ENCODE measurements at regions not wholly inside any gene's neighbourhood (a gene's known extent, or its start where the extent isn't known, plus 50 kb on each side); places are given as distances from the start of the nearest gene placed in this dataset.

DNA sequence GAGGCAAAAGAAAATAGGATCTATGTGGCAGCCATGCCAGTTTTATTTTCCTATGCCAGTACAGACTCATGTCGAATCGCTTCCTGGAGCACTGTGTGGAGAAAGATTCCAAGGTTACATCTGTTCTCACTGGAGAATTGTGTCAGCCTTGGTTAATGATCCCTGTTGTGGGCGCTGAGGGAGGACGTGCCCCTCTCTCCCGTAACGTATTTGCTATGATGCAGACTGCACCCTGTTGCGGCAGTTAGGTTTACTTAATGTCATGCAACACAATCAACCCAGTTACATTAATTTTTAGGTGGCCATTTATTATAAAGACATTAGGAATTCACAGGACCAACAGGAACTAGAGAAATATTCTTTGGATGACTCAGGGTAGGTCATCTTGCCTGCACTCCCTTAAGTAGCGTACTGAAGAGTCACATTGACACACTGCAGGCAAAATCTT is 892.9 kb downstream of the EFNB2 start:
- H3K4me1 Mint-ChIP-seq (ENCODE audit: low read depth): no peaks in the 10 kb centered on the region
- ATAC-seq (no peak), DNase-seq (no peak)
- ChIA-PET CTCF (no interaction called here), POLR2A (no interaction called here)
- no peak overlapping the region for H3K27ac Mint-ChIP-seq
- no peaks in the 10 kb centered on the region for H3K27me3 Mint-ChIP-seq (ENCODE audit: low read depth)
- H3K9me3 Mint-ChIP-seq (ENCODE audit: insufficient read depth): peaks cover 4% of the 10 kb centered on the region
- no peaks in the 10 kb centered on the region for H3K36me3 Mint-ChIP-seq (ENCODE audit: low read depth)
- H3K4me3 Mint-ChIP-seq: no peak overlapping the region

DNA sequence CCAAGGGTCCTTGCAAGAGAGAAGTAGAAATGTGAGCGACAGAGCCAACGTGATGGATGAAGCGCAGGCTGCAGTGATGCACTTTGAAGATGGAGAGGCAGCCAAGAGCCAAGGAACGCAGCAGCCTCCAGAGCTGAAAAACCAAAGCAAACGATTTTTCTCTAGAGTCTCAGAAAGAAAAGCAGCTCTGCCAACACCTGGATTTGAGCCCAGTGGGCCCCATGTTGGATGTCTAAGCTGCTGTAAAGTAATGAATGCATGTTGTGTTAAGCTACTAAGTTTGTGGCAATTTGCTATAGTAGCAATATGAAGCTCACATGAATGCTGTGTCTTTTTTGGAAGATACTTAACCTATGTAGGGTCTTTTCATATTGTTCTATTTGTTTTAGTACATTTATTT is 894.3 kb downstream of the EFNB2 start:
- Mint-ChIP-seq H3K27ac (no peak overlapping the region), H3K4me1 (ENCODE audit: low read depth) (no peaks in the 10 kb centered on the region), H3K4me3 (no peak overlapping the region), H3K36me3 (ENCODE audit: low read depth) (no peaks in the 10 kb centered on the region), H3K27me3 (ENCODE audit: low read depth) (no peaks in the 10 kb centered on the region), H3K9me3 (ENCODE audit: insufficient read depth) (peaks cover 4% of the 10 kb centered on the region)
- ChIA-PET POLR2A (no interaction called here), CTCF (no interaction called here)
- DNase-seq (no peak), ATAC-seq (no peak)

DNA sequence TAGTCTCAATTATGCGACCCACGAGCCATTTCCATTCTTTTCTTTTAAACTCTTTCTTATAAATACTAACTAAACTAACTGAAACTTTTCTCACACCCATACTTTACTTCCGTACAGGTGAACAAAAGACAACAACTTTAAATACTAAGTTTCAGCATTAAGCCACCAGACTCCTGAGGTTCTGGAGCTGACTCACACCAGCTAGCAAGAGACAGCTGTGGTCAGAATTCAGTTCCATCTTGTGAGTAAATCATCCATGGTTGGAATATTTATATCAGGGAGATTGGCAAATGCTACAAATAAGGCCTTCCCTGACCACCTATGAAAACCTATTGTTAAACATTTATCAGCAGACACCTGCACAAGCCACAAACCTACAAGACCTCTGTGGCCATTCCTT is 897.0 kb downstream of the EFNB2 start:
- H3K27me3 Mint-ChIP-seq (ENCODE audit: low read depth): no peaks in the 10 kb centered on the region
- H3K4me3 Mint-ChIP-seq: no peak overlapping the region
- ChIA-PET CTCF (no interaction called here), POLR2A (no interaction called here)
- H3K4me1 Mint-ChIP-seq (ENCODE audit: low read depth): no peaks in the 10 kb centered on the region
- no peak overlapping the region for H3K27ac Mint-ChIP-seq
- no peaks in the 10 kb centered on the region for H3K36me3 Mint-ChIP-seq (ENCODE audit: low read depth)
- peaks cover 4% of the 10 kb centered on the region for H3K9me3 Mint-ChIP-seq (ENCODE audit: insufficient read depth)
- ATAC-seq (no peak), DNase-seq (no peak)

DNA sequence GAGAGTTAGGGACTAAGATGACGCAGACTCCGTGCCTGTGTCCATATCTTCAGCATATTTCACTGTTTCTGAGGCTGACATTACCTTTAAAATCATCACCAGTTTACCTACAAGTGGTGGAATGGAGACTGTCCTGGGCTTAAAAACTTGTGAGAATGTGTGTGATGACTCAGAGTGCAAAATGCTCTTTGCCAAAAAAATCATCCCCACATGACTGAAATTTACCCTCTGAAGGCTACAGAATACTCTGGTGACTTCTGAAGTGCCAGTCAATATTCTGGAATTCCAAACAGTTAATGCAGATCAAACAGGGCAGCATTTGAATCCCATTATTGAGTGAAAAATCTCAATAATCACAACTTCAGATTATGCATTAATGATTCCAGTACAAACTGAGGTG is 901.4 kb downstream of the EFNB2 start:
- ChIA-PET POLR2A (no interaction called here), CTCF (no interaction called here)
- no peak overlapping the region for H3K4me3 Mint-ChIP-seq
- DNase-seq (no peak), ATAC-seq (no peak)
- H3K27ac Mint-ChIP-seq: no peak overlapping the region
- H3K27me3 Mint-ChIP-seq (ENCODE audit: low read depth): no peaks in the 10 kb centered on the region
- H3K9me3 Mint-ChIP-seq (ENCODE audit: insufficient read depth): no peaks in the 10 kb centered on the region
- no peaks in the 10 kb centered on the region for H3K36me3 Mint-ChIP-seq (ENCODE audit: low read depth)
- no peaks in the 10 kb centered on the region for H3K4me1 Mint-ChIP-seq (ENCODE audit: low read depth)

DNA sequence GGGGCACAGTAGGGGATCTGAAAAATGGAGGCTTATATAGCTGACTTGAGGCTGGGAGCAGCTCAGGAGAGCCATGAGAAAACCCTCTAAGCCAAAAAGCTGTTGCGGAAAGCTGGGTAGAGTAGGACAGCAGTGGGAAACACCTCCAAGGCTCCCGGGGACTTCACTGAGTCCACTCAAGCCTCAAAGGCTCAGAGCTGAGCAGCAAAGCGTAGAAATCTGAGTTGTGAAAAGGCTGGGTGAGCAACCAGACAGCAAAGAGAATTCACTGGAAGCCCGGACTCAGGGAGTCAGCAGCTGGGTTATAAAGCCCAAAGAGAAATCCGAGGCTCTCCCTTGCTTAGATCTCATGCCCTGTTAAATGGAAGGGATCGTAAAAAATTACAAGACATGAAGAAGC is 905.0 kb downstream of the EFNB2 start:
- H3K9me3 Mint-ChIP-seq (ENCODE audit: insufficient read depth): no peaks in the 10 kb centered on the region
- POLR2A ChIA-PET: no interaction called here

DNA sequence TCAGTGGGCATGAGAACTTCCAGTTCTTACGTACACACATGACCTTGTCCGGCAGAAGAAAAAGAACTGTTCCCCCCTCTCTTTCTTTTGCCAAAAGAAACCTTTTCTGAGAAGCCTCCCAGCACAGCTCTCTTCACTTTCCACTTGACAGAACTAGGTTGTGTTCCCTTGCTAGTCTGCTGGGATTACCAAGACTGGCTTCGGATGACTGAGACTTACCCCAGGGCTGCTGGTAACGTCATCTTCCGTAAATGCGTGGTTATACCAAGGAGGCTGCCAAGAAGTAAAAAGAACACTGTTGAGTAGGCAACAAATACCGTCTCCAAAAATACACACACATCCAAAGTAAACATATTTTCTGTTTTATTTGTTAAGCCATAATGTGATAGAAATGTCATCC is 908.2 kb downstream of the EFNB2 start:
- H3K36me3 Mint-ChIP-seq (ENCODE audit: low read depth): no peaks in the 10 kb centered on the region
- H3K27me3 Mint-ChIP-seq (ENCODE audit: low read depth): no peaks in the 10 kb centered on the region
- no peaks in the 10 kb centered on the region for H3K4me1 Mint-ChIP-seq (ENCODE audit: low read depth)
- ChIA-PET POLR2A (no interaction called here), CTCF (no interaction called here)
- H3K4me3 Mint-ChIP-seq: no peak overlapping the region
- DNase-seq: no peak
- ATAC-seq: no peak
- no peaks in the 10 kb centered on the region for H3K9me3 Mint-ChIP-seq (ENCODE audit: insufficient read depth)
- H3K27ac Mint-ChIP-seq: no peak overlapping the region

More for the DNA sequence above, 905.0 kb downstream of the EFNB2 start:
- no peaks in the 10 kb centered on the region for H3K4me1 Mint-ChIP-seq (ENCODE audit: low read depth)
- CTCF ChIA-PET: no interaction called here
- ATAC-seq (no peak), DNase-seq (no peak)
- no peaks in the 10 kb centered on the region for H3K27me3 Mint-ChIP-seq (ENCODE audit: low read depth)
- H3K27ac Mint-ChIP-seq: no peak overlapping the region
- H3K4me3 Mint-ChIP-seq: no peak overlapping the region
- H3K36me3 Mint-ChIP-seq (ENCODE audit: low read depth): no peaks in the 10 kb centered on the region

DNA sequence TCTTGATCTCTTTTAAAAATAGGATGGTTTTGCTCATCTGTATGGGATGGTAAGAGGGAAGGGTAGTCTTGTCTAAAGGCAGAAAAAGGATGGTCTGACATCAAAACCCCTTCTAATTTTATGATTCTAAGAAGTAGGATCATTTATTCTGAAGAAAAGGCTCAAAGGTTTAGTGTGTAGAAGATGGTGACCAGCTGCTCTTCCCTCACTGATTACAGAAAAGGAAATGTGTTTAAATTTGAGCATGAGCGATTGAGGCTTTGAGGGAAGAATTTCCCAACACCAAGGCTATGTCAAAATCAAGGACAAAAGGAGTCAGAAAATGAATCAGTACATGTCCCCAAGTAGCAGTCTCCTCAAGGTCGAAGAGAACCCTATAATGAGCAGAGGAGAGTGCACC is 909.8 kb downstream of the EFNB2 start:
- POLR2A ChIA-PET: no interaction called here
- H3K27me3 Mint-ChIP-seq (ENCODE audit: low read depth): no peaks in the 10 kb centered on the region
- no peak overlapping the region for H3K27ac Mint-ChIP-seq
- ATAC-seq (no peak), DNase-seq (no peak)
- CTCF ChIA-PET: no interaction called here
- no peak overlapping the region for H3K4me3 Mint-ChIP-seq
- no peaks in the 10 kb centered on the region for H3K9me3 Mint-ChIP-seq (ENCODE audit: insufficient read depth)
- H3K4me1 Mint-ChIP-seq (ENCODE audit: low read depth): no peaks in the 10 kb centered on the region
- H3K36me3 Mint-ChIP-seq (ENCODE audit: low read depth): no peaks in the 10 kb centered on the region

DNA sequence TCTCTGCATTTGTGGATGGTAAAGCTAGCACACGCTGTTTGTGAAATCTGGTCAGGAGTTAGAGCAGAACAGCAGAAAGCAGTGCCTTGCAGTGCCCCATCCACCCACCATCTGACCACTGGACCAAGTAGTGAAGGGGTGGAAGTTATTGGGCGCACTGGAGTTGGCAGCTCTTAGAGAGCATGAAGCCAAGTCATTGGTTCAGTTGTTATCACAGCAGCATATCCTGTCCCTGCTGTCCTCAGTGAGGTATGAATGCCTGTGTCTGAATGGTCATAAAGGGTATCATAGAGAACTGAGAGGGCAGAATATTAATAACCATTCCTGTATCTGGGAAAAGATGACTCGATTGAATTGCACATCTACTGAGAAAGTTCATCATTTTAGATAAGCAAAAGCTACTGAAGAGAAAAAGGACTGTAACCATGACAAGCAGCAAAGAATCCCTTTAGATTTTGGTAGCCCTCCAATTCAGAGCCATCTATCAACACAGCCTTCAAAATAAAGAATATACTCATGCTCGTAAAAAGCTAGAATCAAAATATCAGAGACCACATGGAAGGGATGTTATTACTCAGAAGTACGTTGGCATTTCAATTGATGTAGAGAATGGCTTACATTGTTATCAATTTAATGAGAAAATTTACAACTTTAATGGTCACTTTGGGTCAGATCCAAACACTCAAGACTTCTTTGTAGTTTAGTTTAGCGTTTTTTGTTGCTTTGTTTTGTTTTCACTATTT is 919.0 kb downstream of the EFNB2 start:
- Mint-ChIP-seq H3K9me3 (ENCODE audit: insufficient read depth) (no peaks in the 10 kb centered on the region), H3K27ac (no peak overlapping the region), H3K4me3 (no peak overlapping the region), H3K27me3 (ENCODE audit: low read depth) (no peaks in the 10 kb centered on the region), H3K36me3 (ENCODE audit: low read depth) (no peaks in the 10 kb centered on the region), H3K4me1 (ENCODE audit: low read depth) (no peaks in the 10 kb centered on the region)
- ATAC-seq: no peak
- POLR2A ChIA-PET: no interaction called here
- CTCF ChIA-PET: no interaction called here
- no peak for DNase-seq

DNA sequence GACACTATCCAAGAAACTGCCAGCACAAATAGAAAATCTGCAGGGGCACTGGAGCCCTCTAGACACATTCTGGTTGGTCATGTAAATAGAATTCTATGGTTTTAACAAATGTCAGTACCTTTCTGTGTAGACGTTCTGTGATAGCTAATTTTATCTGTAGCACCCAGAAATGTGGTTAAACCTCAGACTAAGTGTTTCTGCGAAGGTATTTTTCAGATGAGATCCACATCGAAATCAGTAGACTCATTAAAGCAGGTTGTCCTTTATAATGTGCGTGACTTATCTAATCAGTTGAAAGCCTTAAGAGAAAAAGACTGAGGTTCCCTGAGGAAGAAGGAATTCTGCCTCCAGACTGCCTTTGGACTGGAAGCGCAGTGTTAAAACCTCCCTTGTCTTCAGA is 922.9 kb downstream of the EFNB2 start:
- ChIA-PET CTCF (no interaction called here), POLR2A (no interaction called here)
- Mint-ChIP-seq H3K27me3 (ENCODE audit: low read depth) (no peaks in the 10 kb centered on the region), H3K4me3 (no peak overlapping the region), H3K4me1 (ENCODE audit: low read depth) (no peaks in the 10 kb centered on the region), H3K36me3 (ENCODE audit: low read depth) (no peaks in the 10 kb centered on the region), H3K27ac (no peak overlapping the region), H3K9me3 (ENCODE audit: insufficient read depth) (no peaks in the 10 kb centered on the region)
- ATAC-seq (no peak), DNase-seq (no peak)

DNA sequence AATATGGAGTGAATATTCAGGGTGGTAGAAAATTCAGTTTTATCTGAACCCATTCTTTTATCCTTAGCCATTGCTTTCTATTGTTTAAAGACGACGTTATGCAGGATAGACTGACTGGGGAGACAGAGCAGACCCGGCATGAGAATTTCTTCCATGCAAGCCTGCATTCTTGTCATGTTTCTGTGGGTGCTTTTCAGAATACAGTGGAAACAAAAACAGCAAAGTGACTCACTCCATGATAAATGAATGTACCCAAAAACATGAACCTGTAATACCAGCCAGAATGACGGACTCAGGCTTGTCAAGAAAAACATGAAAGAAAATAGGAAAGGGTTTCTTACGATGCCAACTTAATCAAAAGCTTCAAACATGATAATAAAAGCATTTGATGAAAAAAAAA is 924.0 kb downstream of the EFNB2 start:
- DNase-seq (no peak), ATAC-seq (no peak)
- Mint-ChIP-seq H3K27me3 (ENCODE audit: low read depth) (no peaks in the 10 kb centered on the region), H3K36me3 (ENCODE audit: low read depth) (no peaks in the 10 kb centered on the region), H3K9me3 (ENCODE audit: insufficient read depth) (no peaks in the 10 kb centered on the region), H3K4me3 (no peak overlapping the region), H3K27ac (no peak overlapping the region), H3K4me1 (ENCODE audit: low read depth) (no peaks in the 10 kb centered on the region)
- ChIA-PET CTCF (no interaction called here), POLR2A (no interaction called here)

DNA sequence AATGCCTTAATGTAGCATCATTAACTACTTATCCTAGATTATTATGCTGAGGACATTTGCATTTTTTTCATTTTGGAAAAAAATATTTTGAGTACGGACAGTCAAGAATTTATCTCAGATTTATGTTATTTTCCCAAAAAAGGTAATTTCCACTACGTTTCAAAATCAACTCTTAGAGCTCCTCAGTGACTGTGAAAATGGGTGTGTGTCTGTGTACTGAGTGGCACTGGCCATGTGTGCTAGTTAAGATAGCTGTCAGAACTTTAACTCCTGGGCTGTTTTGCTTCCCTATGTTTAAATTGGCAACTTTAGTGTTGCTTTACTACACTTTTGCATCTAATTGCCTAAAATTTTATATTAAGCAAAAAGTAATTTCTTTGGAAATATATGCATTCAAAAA is 927.4 kb downstream of the EFNB2 start:
- H3K27me3 Mint-ChIP-seq (ENCODE audit: low read depth): no peaks in the 10 kb centered on the region
- H3K36me3 Mint-ChIP-seq (ENCODE audit: low read depth): no peaks in the 10 kb centered on the region
- ATAC-seq (no peak), DNase-seq (no peak)
- no peaks in the 10 kb centered on the region for H3K4me1 Mint-ChIP-seq (ENCODE audit: low read depth)
- H3K27ac Mint-ChIP-seq: no peak overlapping the region
- no peak overlapping the region for H3K4me3 Mint-ChIP-seq
- no peaks in the 10 kb centered on the region for H3K9me3 Mint-ChIP-seq (ENCODE audit: insufficient read depth)
- CTCF ChIA-PET: no interaction called here
- POLR2A ChIA-PET: no interaction called here

DNA sequence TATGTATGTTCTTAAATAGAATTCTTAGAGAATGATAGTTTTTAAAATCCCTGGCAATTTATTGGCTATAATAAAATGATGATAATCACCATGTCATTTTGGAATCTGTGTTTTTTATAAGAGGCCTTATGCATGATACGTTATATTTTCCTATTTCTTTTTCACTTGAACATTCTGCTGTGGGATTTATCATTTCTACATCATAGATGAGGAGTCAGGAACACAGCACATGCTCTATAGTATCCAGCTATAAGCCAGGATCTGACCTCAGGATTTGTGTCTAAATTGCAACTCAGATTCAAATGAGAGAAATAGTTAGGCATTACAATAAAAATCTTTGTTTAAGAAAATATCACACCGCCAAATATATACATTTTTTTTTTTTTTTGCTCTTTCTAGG is 928.0 kb downstream of the EFNB2 start:
- ChIA-PET POLR2A (no interaction called here), CTCF (no interaction called here)
- Mint-ChIP-seq H3K4me3 (no peak overlapping the region), H3K36me3 (ENCODE audit: low read depth) (no peaks in the 10 kb centered on the region), H3K9me3 (ENCODE audit: insufficient read depth) (no peaks in the 10 kb centered on the region), H3K27me3 (ENCODE audit: low read depth) (no peaks in the 10 kb centered on the region), H3K4me1 (ENCODE audit: low read depth) (no peaks in the 10 kb centered on the region), H3K27ac (no peak overlapping the region)
- DNase-seq: no peak
- ATAC-seq: no peak

DNA sequence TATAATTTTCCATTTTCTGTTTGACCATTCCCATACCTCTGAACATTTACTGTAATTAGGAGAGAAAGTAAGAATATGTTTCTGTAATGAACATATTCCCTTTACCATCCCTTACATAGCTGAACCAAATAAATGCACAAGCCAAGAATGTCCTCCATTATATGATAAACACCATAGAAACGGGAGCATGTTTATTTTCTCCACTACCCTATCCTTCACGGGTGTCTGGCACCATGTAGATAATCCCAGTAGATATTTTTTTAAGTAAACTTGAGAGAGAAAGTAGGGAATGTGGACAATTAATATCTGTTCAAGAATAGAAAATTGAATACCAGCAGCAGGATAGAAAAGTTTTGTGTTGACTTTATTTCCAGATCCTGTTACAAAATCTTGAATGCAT is 928.4 kb downstream of the EFNB2 start:
- Mint-ChIP-seq H3K4me1 (ENCODE audit: low read depth) (no peaks in the 10 kb centered on the region), H3K9me3 (ENCODE audit: insufficient read depth) (no peaks in the 10 kb centered on the region), H3K36me3 (ENCODE audit: low read depth) (no peaks in the 10 kb centered on the region), H3K4me3 (no peak overlapping the region), H3K27me3 (ENCODE audit: low read depth) (no peaks in the 10 kb centered on the region), H3K27ac (no peak overlapping the region)
- ATAC-seq (no peak), DNase-seq (no peak)
- CTCF ChIA-PET: no interaction called here
- POLR2A ChIA-PET: no interaction called here
